Esophagus muscularis mucosa (tissue), 4 donors: ENCODE measurements at regions not wholly inside any gene's neighbourhood (a gene's known extent, or its start where the extent isn't known, plus 50 kb on each side); places are given as distances from the start of the nearest gene placed in this dataset.

Experiments
- DNase-seq: peaks from one replicate; pipeline ENCODE4 v3.0.0-alpha.2; 2017; ENCODE audit errors: extremely low spot score
- H3K27ac ChIP-seq, 4 donors: fragments of 200-600 bp; sonication (generic); replicated peaks in 1 of 4; 1 replicate in 3 of 4; 2 replicates in 1 of 4; pipeline ENCODE4 v1.5.1; 2016 to 2019; ENCODE audit warnings: mild to moderate bottlenecking in 1 of 4
- H3K27me3 ChIP-seq, 4 donors: fragments of 200-600 bp; sonication (generic); one replicate each; pipeline versions ENCODE4 v1.5.1 to v1.6.0; 2016 to 2019
- H3K36me3 ChIP-seq, 4 donors: fragments of 200-600 bp; sonication (generic); one replicate each; pipeline ENCODE4 v1.5.1; 2016 to 2019
- H3K4me1 ChIP-seq, 4 donors: fragments of 200-600 bp; sonication (generic); one replicate each; pipeline ENCODE4 v1.5.1; 2016 to 2019
- H3K4me3 ChIP-seq, 4 donors: fragments of 200-600 bp; sonication (generic); 1 replicate in 2 of 4; 2 replicates in 2 of 4; pipeline ENCODE4 v1.5.1; 2016 to 2019; ENCODE audit warnings: mild to moderate bottlenecking in 4 of 4, moderate library complexity in 1 of 4
- H3K9me3 ChIP-seq, 4 donors: fragments of 200-600 bp; sonication (generic); 1 replicate in 3 of 4; 2 replicates in 1 of 4; pipeline ENCODE4 v1.5.1; 2016 to 2019
- CTCF ChIP-seq, 3 experiments: fragments of 200-600 bp in 2 of 3; fragments of 450-650 bp in 1 of 3; sonication (generic) in 2 of 3; IDR thresholded peaks; one replicate each; pipeline ENCODE4 v1.5.1; 2017 to 2019; ENCODE audit warnings: antibody characterized with exemption in 3 of 3, mild to moderate bottlenecking in 2 of 3, moderate library complexity in 1 of 3
- EP300 ChIP-seq: sonication (generic); formaldehyde crosslinking; IDR thresholded peaks from one replicate; pipeline ENCODE4 v1.6.1; 2017; ENCODE audit warnings: antibody characterized with exemption
- POLR2A ChIP-seq: fragments of 450-650 bp; IDR thresholded peaks from one replicate; pipeline ENCODE4 v1.6.1; 2017; ENCODE audit warnings: antibody characterized with exemption, moderate library complexity, mild to moderate bottlenecking, low read depth
- POLR2AphosphoS5 ChIP-seq, 2 donors: sonication (generic); formaldehyde crosslinking; IDR thresholded peaks; one replicate each; pipeline ENCODE4 v1.6.1; 2017; ENCODE audit warnings: antibody characterized with exemption in 2 of 2
- WGBS: methylation state at CpG from one replicate; pipeline ENCODE4 v1.1.5; 2018; 5-methylcytosine and 5-hydroxymethylcytosine counted together
- intact Hi-C: fragments of 100-400 bp; cut with DNase I; formaldehyde crosslinking; loops from one replicate; pipeline ENCODE4 v1.15.1; 2023

DNA sequence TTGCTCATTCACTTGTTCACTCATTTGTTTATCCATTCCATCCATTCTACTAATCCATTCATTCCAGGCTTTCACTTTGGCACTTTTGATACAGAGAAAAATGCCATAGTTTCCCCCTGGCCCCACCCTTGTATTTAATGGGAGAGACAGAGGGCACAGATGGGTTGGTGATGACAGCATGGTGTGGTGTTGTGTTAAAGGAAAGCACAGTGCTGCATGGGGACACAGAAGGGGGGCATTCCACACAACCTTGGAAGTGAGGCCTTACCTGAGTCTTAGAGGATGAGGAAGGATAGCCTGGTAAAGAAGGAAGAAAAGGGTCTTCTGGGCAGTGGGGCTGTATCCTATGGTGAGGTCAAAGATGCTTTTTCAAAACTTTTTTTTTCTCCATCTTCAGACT is 248.5 kb upstream of the C11orf87 start:
- TF ChIP-seq CTCF (IDR thresholded peaks at IDR 0.05), result no peak
- no peak for TF ChIP-seq POLR2A
- Histone ChIP-seq H3K4me1 (no peaks in the 10 kb centered on the region), H3K9me3 (no peaks in the 10 kb centered on the region), H3K27me3 (no peaks in the 10 kb centered on the region), H3K36me3 (no peaks in the 10 kb centered on the region), H3K4me3 (no peak overlapping the region), H3K27ac (no peak overlapping the region)
- intact Hi-C loops, result no loop called here
- DNase-seq, result no peak

GRCh38 chr11:109184376-109184775 is 237.6 kb upstream of the C11orf87 start:
- no peak overlapping the region for H3K4me3 ChIP-seq
- TF ChIP-seq EP300 (no peak), POLR2AphosphoS5 (IDR thresholded peaks at IDR 0.05) (no peak), CTCF (IDR thresholded peaks at IDR 0.05) (no peak), POLR2A (no peak)
- 89% methylated on average over 1 of the region's 1 CpG for WGBS
- H3K27ac ChIP-seq, result no peak overlapping the region
- no peaks in the 10 kb centered on the region for H3K27me3 ChIP-seq
- DNase-seq, result no peak
- H3K36me3 ChIP-seq, result no peaks in the 10 kb centered on the region
- no peaks in the 10 kb centered on the region for H3K9me3 ChIP-seq
- no peaks in the 10 kb centered on the region for H3K4me1 ChIP-seq
- intact Hi-C loops, result no loop called here

DNA sequence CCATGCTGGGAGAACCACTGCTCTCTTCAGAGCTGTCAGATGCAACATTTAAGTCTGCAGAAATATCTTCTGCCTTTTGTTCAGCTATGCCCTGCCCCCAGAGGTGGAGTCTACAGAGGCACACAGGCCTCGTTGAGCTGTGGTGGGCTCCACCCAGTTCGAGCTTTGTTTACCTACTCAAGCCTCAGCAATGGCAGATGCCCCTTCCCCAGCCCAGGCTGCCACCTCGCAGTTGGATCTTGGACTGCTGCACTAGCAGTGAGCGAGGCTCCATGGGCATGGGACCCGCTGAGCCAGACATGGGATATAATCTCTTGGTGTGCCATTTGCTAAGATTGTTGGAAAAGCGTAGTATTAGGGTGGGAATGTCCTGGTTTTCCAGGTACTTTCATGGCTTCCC is 229.1 kb upstream of the C11orf87 start:
- intact Hi-C loops, result no loop called here
- no peak overlapping the region for H3K27ac ChIP-seq
- TF ChIP-seq EP300, result no peak
- TF ChIP-seq POLR2AphosphoS5 (IDR thresholded peaks at IDR 0.05), result no peak
- TF ChIP-seq POLR2A, result no peak
- no peak for TF ChIP-seq CTCF (IDR thresholded peaks at IDR 0.05)
- WGBS, result 86% methylated on average over 4 of the region's 6 CpGs
- peaks cover 0 to 21% (median 13%) of the 10 kb centered on the region in 4 donors for H3K9me3 ChIP-seq
- H3K4me3 ChIP-seq, result no peak overlapping the region
- H3K36me3 ChIP-seq, result no peaks in the 10 kb centered on the region
- DNase-seq, result no peak
- H3K4me1 ChIP-seq, result no peaks in the 10 kb centered on the region
- no peaks in the 10 kb centered on the region for H3K27me3 ChIP-seq

GRCh38 chr11:109193880-109194279 is 228.1 kb upstream of the C11orf87 start:
- H3K4me3 ChIP-seq, result no peak overlapping the region
- TF ChIP-seq EP300 (no peak), CTCF (IDR thresholded peaks at IDR 0.05) (no peak), POLR2A (no peak), POLR2AphosphoS5 (IDR thresholded peaks at IDR 0.05) (no peak)
- no peak for DNase-seq
- peaks cover 0 to 21% (median 13%) of the 10 kb centered on the region in 4 donors for H3K9me3 ChIP-seq
- no peaks in the 10 kb centered on the region for H3K4me1 ChIP-seq
- H3K27me3 ChIP-seq, result no peaks in the 10 kb centered on the region
- no peaks in the 10 kb centered on the region for H3K36me3 ChIP-seq
- H3K27ac ChIP-seq, result no peak overlapping the region
- WGBS, result 86% methylated on average over 1 of the region's 1 CpG
- intact Hi-C loops, result no loop called here

GRCh38 chr11:109196016-109196415 is 226.0 kb upstream of the C11orf87 start:
- no peaks in the 10 kb centered on the region for H3K27me3 ChIP-seq
- TF ChIP-seq EP300 (no peak), POLR2A (no peak), CTCF (IDR thresholded peaks at IDR 0.05) (no peak), POLR2AphosphoS5 (IDR thresholded peaks at IDR 0.05) (no peak)
- no peak overlapping the region for H3K4me3 ChIP-seq
- WGBS, result 97% methylated on average over 2 of the region's 2 CpGs
- intact Hi-C loops, result no loop called here
- H3K27ac ChIP-seq, result no peak overlapping the region
- DNase-seq, result no peak
- no peaks in the 10 kb centered on the region for H3K4me1 ChIP-seq
- H3K36me3 ChIP-seq, result no peaks in the 10 kb centered on the region
- peaks cover 0 to 21% (median 11%) of the 10 kb centered on the region in 4 donors for H3K9me3 ChIP-seq
